GM12874 (cell line): ENCODE measurements at regions not wholly inside any gene's neighbourhood (a gene's known extent, or its start where the extent isn't known, plus 50 kb on each side); places are given as distances from the start of the nearest gene placed in this dataset.

Experiments
- CTCF ChIP-seq: IDR thresholded peaks from 2 replicates; pipeline ENCODE4 v1.5.1; 2011; ENCODE audit warnings: low read depth, mild to moderate bottlenecking, control low read depth, low read length, moderate library complexity; ENCODE audit not compliant: insufficient read depth

- no peak for TF ChIP-seq CTCF
Measured at GRCh38 chrX:131958724-131959123, 64.4 kb upstream of the STK26 start.

DNA sequence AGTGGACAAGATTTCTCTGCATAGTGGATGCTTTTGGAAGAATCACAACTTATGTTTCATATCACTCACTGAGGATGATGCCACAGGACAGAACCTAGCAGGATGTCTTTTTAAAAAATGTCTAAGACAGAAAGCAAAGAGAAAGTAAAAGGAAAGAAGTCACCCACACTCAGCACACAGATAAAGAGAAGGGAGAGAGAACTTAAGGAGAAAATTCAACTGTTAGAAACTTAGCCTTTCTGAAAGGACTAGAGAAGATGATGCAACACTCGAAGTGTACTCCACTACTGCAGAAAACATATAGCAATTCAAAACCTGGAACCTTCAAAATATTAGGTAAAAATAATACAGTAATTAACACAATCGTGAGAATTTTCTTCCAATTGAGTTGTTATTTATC is 52.8 kb upstream of the STK26 start:
- no peak for TF ChIP-seq CTCF
